Stimulated activated CD4-positive, alpha-beta T cell treated with anti-CD3 and anti-CD28 coated beads, Interleukin-15, amount 100 ng/mL, for 48 hours (primary cell): ENCODE measurements at regions not wholly inside any gene's neighbourhood (a gene's known extent, or its start where the extent isn't known, plus 50 kb on each side); places are given as distances from the start of the nearest gene placed in this dataset.

Experiments
- DNase-seq, 2 donors: peaks; one replicate each; pipeline ENCODE4 v3.0.0-alpha.2; 2020; ENCODE audit warnings: low read depth in 2 of 2

GRCh38 chr18:40058811-40059570 is 1896.0 kb upstream of the PIK3C3 start:
- no peak for DNase-seq

GRCh38 chr18:40056079-40056692 is 1898.8 kb upstream of the PIK3C3 start:
- no peak for DNase-seq

GRCh38 chr18:40055262-40055661 is 1899.8 kb upstream of the PIK3C3 start:
- no peak for DNase-seq

- DNase-seq, result no peak
These were observed 1905.3 kb upstream of the PIK3C3 start for GRCh38 chr18:40049716-40050115.

GRCh38 chr18:40048886-40049650 is 1906.0 kb upstream of the PIK3C3 start:
- no peak for DNase-seq

GRCh38 chr18:40048253-40048652 is 1906.8 kb upstream of the PIK3C3 start:
- no peak for DNase-seq

GRCh38 chr18:40046596-40046995 is 1908.4 kb upstream of the PIK3C3 start:
- DNase-seq, result no peak

- no peak for DNase-seq
These were observed 1913.1 kb upstream of the PIK3C3 start for GRCh38 chr18:40041951-40042350.

GRCh38 chr18:40040574-40040973 is 1914.5 kb upstream of the PIK3C3 start:
- no peak for DNase-seq

GRCh38 chr18:40037356-40037755 is 1917.7 kb upstream of the PIK3C3 start:
- DNase-seq, result no peak

- DNase-seq, result no peak
These were observed 1918.2 kb upstream of the PIK3C3 start for GRCh38 chr18:40036861-40037260.

- no peak for DNase-seq
These were observed 1919.1 kb upstream of the PIK3C3 start for GRCh38 chr18:40035966-40036365.

GRCh38 chr18:40032076-40032475 is 1923.0 kb upstream of the PIK3C3 start:
- DNase-seq, result no peak

- DNase-seq, result no peak
These were observed 1923.6 kb upstream of the PIK3C3 start for GRCh38 chr18:40031435-40031834.

- no peak for DNase-seq
These were observed 1935.1 kb upstream of the PIK3C3 start for GRCh38 chr18:40019797-40020392.

- no peak for DNase-seq
These were observed 1936.8 kb upstream of the PIK3C3 start for GRCh38 chr18:40018266-40018665.

GRCh38 chr18:40017021-40017420 is 1938.0 kb upstream of the PIK3C3 start:
- DNase-seq, result no peak

- no peak for DNase-seq
These were observed 1938.6 kb upstream of the PIK3C3 start for GRCh38 chr18:40016405-40016804.

GRCh38 chr18:40013001-40013609 is 1941.9 kb upstream of the PIK3C3 start:
- DNase-seq, result no peak

- DNase-seq, result no peak
These were observed 1943.8 kb upstream of the PIK3C3 start for GRCh38 chr18:40011201-40011600.

GRCh38 chr18:40006634-40007033 is 1948.4 kb upstream of the PIK3C3 start:
- DNase-seq, result no peak

- no peak for DNase-seq
These were observed 1950.8 kb upstream of the PIK3C3 start for GRCh38 chr18:40004246-40004645.
